ENCODE measurements at regions not wholly inside any gene's neighbourhood (a gene's known extent, or its start where the extent isn't known, plus 50 kb on each side); places are given as distances from the start of the nearest gene placed in this dataset.
"Not testable (repeated sequence)": the region's sequence is repeated elsewhere in the genome, so short reads cannot be mapped to it uniquely, and the experiment has no call there.

GRCh38 chr4:25503779-25504178 is 126.7 kb downstream of the ANAPC4 start:
- 95% methylated on average over 2 of the region's 2 CpGs for WGBS
- H3K4me3 ChIP-seq (ENCODE audit: low read length) = no peak overlapping the region
- H3K4me1 ChIP-seq (ENCODE audit: control insufficient read depth, insufficient read depth, low read length) = no peaks in the 10 kb centered on the region
- no peaks in the 10 kb centered on the region for H3K9me3 ChIP-seq (ENCODE audit: control insufficient read depth, low read length)
- ATAC-seq (no peak), DNase-seq (no peak)
- no peaks in the 10 kb centered on the region for H3K27me3 ChIP-seq (ENCODE audit: control insufficient read depth, insufficient read depth)
- no peak overlapping the region for H3K27ac ChIP-seq (ENCODE audit: low read length)
- intact Hi-C loops (cut with DNase I) = no loop called here

GRCh38 chr4:25504932-25505636 is 128.0 kb downstream of the ANAPC4 start:
- ATAC-seq = peak in 1 of 2 donors; percentile 16
- intact Hi-C loops (cut with DNase I) = no loop called here
- DNase-seq = peak in 2 of 3 donors; percentile 42 to 50

GRCh38 chr4:25505637-25505991 is 128.6 kb downstream of the ANAPC4 start:
- DNase-seq (no peak), ATAC-seq (no peak)
- Histone ChIP-seq H3K27me3 (ENCODE audit: control insufficient read depth, insufficient read depth) (no peaks in the 10 kb centered on the region), H3K4me1 (ENCODE audit: control insufficient read depth, insufficient read depth, low read length) (no peaks in the 10 kb centered on the region), H3K4me3 (ENCODE audit: low read length) (no peak overlapping the region), H3K27ac (ENCODE audit: low read length) (no peak overlapping the region), H3K9me3 (ENCODE audit: control insufficient read depth, low read length) (no peaks in the 10 kb centered on the region)
- intact Hi-C loops (cut with DNase I) = no loop called here
- WGBS = 95% methylated on average over 23 of the region's 23 CpGs

More at GRCh38 chr4:25504932-25505636, 128.0 kb downstream of the ANAPC4 start:
- no peak overlapping the region for H3K4me3 ChIP-seq (ENCODE audit: low read length)
- 95% methylated on average over 74 of the region's 74 CpGs for WGBS
- no peak overlapping the region for H3K27ac ChIP-seq (ENCODE audit: low read length)
- no peaks in the 10 kb centered on the region for H3K4me1 ChIP-seq (ENCODE audit: control insufficient read depth, insufficient read depth, low read length)
- no peaks in the 10 kb centered on the region for H3K27me3 ChIP-seq (ENCODE audit: control insufficient read depth, insufficient read depth)
- H3K9me3 ChIP-seq (ENCODE audit: control insufficient read depth, low read length) = no peaks in the 10 kb centered on the region

- Histone ChIP-seq H3K4me1 (ENCODE audit: control insufficient read depth, insufficient read depth, low read length) (no peaks in the 10 kb centered on the region), H3K27ac (ENCODE audit: low read length) (no peak overlapping the region), H3K9me3 (ENCODE audit: control insufficient read depth, low read length) (no peaks in the 10 kb centered on the region), H3K4me3 (ENCODE audit: low read length) (no peak overlapping the region), H3K27me3 (ENCODE audit: control insufficient read depth, insufficient read depth) (no peaks in the 10 kb centered on the region)
- intact Hi-C loops (cut with DNase I) = no loop called here
- 97% methylated on average over 39 of the region's 39 CpGs for WGBS
- ATAC-seq (peak in 1 of 2 donors; percentile 19), DNase-seq (peak in 1 of 3 donors; percentile 34)
Measured at GRCh38 chr4:25506032-25506571, 129.0 kb downstream of the ANAPC4 start.

- H3K4me1 ChIP-seq (ENCODE audit: control insufficient read depth, insufficient read depth, low read length) = no peaks in the 10 kb centered on the region
- H3K4me3 ChIP-seq (ENCODE audit: low read length) = no peak overlapping the region
- H3K27ac ChIP-seq (ENCODE audit: low read length) = no peak overlapping the region
- ATAC-seq (no peak), DNase-seq (no peak)
- H3K9me3 ChIP-seq (ENCODE audit: control insufficient read depth, low read length) = no peaks in the 10 kb centered on the region
- intact Hi-C loops (cut with DNase I) = no loop called here
- 55% methylated on average over 4 of the region's 4 CpGs for WGBS
- H3K27me3 ChIP-seq (ENCODE audit: control insufficient read depth, insufficient read depth) = no peaks in the 10 kb centered on the region
Measured at GRCh38 chr4:25509646-25510045, 132.6 kb downstream of the ANAPC4 start.

GRCh38 chr4:25511823-25512222 is 134.8 kb downstream of the ANAPC4 start:
- H3K27me3 ChIP-seq (ENCODE audit: control insufficient read depth, insufficient read depth); ATAC-seq; H3K27ac ChIP-seq (ENCODE audit: low read length); intact Hi-C loops (cut with DNase I); H3K9me3 ChIP-seq (ENCODE audit: control insufficient read depth, low read length); H3K4me1 ChIP-seq (ENCODE audit: control insufficient read depth, insufficient read depth, low read length); DNase-seq; H3K4me3 ChIP-seq (ENCODE audit: low read length): not testable (repeated sequence)
- 95% methylated on average over 10 of the region's 10 CpGs for WGBS

GRCh38 chr4:25513814-25514213 is 136.8 kb downstream of the ANAPC4 start:
- no peak overlapping the region for H3K27ac ChIP-seq (ENCODE audit: low read length)
- intact Hi-C loops (cut with DNase I) = no loop called here

GRCh38 chr4:25523405-25523804 is 132.2 kb upstream of the SLC34A2 start:
- intact Hi-C loops (cut with DNase I) = no loop called here
- Histone ChIP-seq H3K9me3 (ENCODE audit: control insufficient read depth, low read length) (no peaks in the 10 kb centered on the region), H3K27me3 (ENCODE audit: control insufficient read depth, insufficient read depth) (no peaks in the 10 kb centered on the region), H3K4me1 (ENCODE audit: control insufficient read depth, insufficient read depth, low read length) (no peaks in the 10 kb centered on the region), H3K4me3 (ENCODE audit: low read length) (no peak overlapping the region), H3K27ac (ENCODE audit: low read length) (no peak overlapping the region)
- no peak for DNase-seq
- 76% methylated on average over 4 of the region's 4 CpGs for WGBS
- no peak for ATAC-seq

More at GRCh38 chr4:25513814-25514213, 136.8 kb downstream of the ANAPC4 start:
- no peaks in the 10 kb centered on the region for H3K9me3 ChIP-seq (ENCODE audit: control insufficient read depth, low read length)
- H3K4me1 ChIP-seq (ENCODE audit: control insufficient read depth, insufficient read depth, low read length) = no peaks in the 10 kb centered on the region
- DNase-seq = no peak
- no peaks in the 10 kb centered on the region for H3K27me3 ChIP-seq (ENCODE audit: control insufficient read depth, insufficient read depth)
- WGBS = 93% methylated on average over 4 of the region's 4 CpGs
- no peak overlapping the region for H3K4me3 ChIP-seq (ENCODE audit: low read length)
- no peak for ATAC-seq

GRCh38 chr4:25524663-25525062 is 131.0 kb upstream of the SLC34A2 start:
- H3K9me3 ChIP-seq (ENCODE audit: control insufficient read depth, low read length) = no peaks in the 10 kb centered on the region
- H3K4me3 ChIP-seq (ENCODE audit: low read length) = no peak overlapping the region
- ATAC-seq (no peak), DNase-seq (no peak)
- intact Hi-C loops (cut with DNase I) = no loop called here
- no peak overlapping the region for H3K27ac ChIP-seq (ENCODE audit: low read length)
- WGBS = 53% methylated on average over 2 of the region's 2 CpGs
- H3K27me3 ChIP-seq (ENCODE audit: control insufficient read depth, insufficient read depth) = no peaks in the 10 kb centered on the region
- no peaks in the 10 kb centered on the region for H3K4me1 ChIP-seq (ENCODE audit: control insufficient read depth, insufficient read depth, low read length)

GRCh38 chr4:25525896-25526295 is 129.8 kb upstream of the SLC34A2 start:
- H3K27me3 ChIP-seq (ENCODE audit: control insufficient read depth, insufficient read depth) = no peaks in the 10 kb centered on the region
- intact Hi-C loops (cut with DNase I) = no loop called here
- no peak for ATAC-seq
- H3K9me3 ChIP-seq (ENCODE audit: control insufficient read depth, low read length) = no peaks in the 10 kb centered on the region
- DNase-seq = no peak
- H3K27ac ChIP-seq (ENCODE audit: low read length) = no peak overlapping the region
- 86% methylated on average over 6 of the region's 6 CpGs for WGBS
- no peak overlapping the region for H3K4me3 ChIP-seq (ENCODE audit: low read length)
- H3K4me1 ChIP-seq (ENCODE audit: control insufficient read depth, insufficient read depth, low read length) = no peaks in the 10 kb centered on the region

GRCh38 chr4:25527034-25527433 is 128.6 kb upstream of the SLC34A2 start:
- Histone ChIP-seq H3K27me3 (ENCODE audit: control insufficient read depth, insufficient read depth) (no peaks in the 10 kb centered on the region), H3K4me1 (ENCODE audit: control insufficient read depth, insufficient read depth, low read length) (no peaks in the 10 kb centered on the region), H3K4me3 (ENCODE audit: low read length) (no peak overlapping the region), H3K27ac (ENCODE audit: low read length) (no peak overlapping the region), H3K9me3 (ENCODE audit: control insufficient read depth, low read length) (no peaks in the 10 kb centered on the region)
- ATAC-seq (no peak), DNase-seq (no peak)
- intact Hi-C loops (cut with DNase I) = no loop called here
- WGBS = 65% methylated on average over 1 of the region's 1 CpG

Data from right cardiac atrium (tissue), 5 donors.